Glomerular endothelial cell (primary cell): ENCODE measurements at regions not wholly inside any gene's neighbourhood (a gene's known extent, or its start where the extent isn't known, plus 50 kb on each side); places are given as distances from the start of the nearest gene placed in this dataset.
"Not testable (repeated sequence)": the region's sequence is repeated elsewhere in the genome, so short reads cannot be mapped to it uniquely, and the experiment has no call there.

Source experiments
- DNase-seq: peaks from one replicate; pipeline ENCODE4 v3.0.0-alpha.2; 2011; ENCODE audit warnings: low read depth, low spot score; ENCODE audit errors: extremely low read depth

- DNase-seq: not testable (repeated sequence)
These were observed 57.0 kb upstream of the NEUROD1 start for GRCh38 chr2:181737302-181737701.

- DNase-seq: no peak
These were observed 57.8 kb upstream of the NEUROD1 start for GRCh38 chr2:181738074-181738473.

- no peak for DNase-seq
These were observed 58.2 kb upstream of the NEUROD1 start for GRCh38 chr2:181738563-181738962.

GRCh38 chr2:181741756-181742155 is 61.4 kb upstream of the NEUROD1 start:
- DNase-seq: no peak

- no peak for DNase-seq
These were observed 62.0 kb upstream of the NEUROD1 start for GRCh38 chr2:181742361-181742760.

- DNase-seq: peak; percentile 68
These were observed 62.8 kb upstream of the NEUROD1 start for GRCh38 chr2:181742922-181743722.

GRCh38 chr2:181743723-181744031 is 63.4 kb upstream of the NEUROD1 start:
- DNase-seq: no peak

GRCh38 chr2:181745796-181746540 is 65.7 kb upstream of the NEUROD1 start:
- no peak for DNase-seq

- no peak for DNase-seq
These were observed 66.5 kb upstream of the NEUROD1 start for GRCh38 chr2:181746844-181747243.

GRCh38 chr2:181750305-181750704 is 70.0 kb upstream of the NEUROD1 start:
- no peak for DNase-seq

- DNase-seq: no peak
These were observed 71.1 kb upstream of the NEUROD1 start for GRCh38 chr2:181751266-181752030.

- DNase-seq: no peak
These were observed 72.0 kb upstream of the NEUROD1 start for GRCh38 chr2:181752301-181752700.

- DNase-seq: no peak
These were observed 73.4 kb upstream of the NEUROD1 start for GRCh38 chr2:181753686-181754085.

- DNase-seq: no peak
These were observed 73.8 kb upstream of the NEUROD1 start for GRCh38 chr2:181754105-181754504.

GRCh38 chr2:181755181-181755580 is 74.9 kb upstream of the NEUROD1 start:
- no peak for DNase-seq

GRCh38 chr2:181760521-181760920 is 80.2 kb upstream of the NEUROD1 start:
- DNase-seq: no peak

GRCh38 chr2:181761175-181761574 is 80.9 kb upstream of the NEUROD1 start:
- no peak for DNase-seq

GRCh38 chr2:181762000-181762399 is 81.7 kb upstream of the NEUROD1 start:
- no peak for DNase-seq

GRCh38 chr2:181762848-181763247 is 82.5 kb upstream of the NEUROD1 start:
- DNase-seq: no peak

- no peak for DNase-seq
These were observed 83.1 kb upstream of the NEUROD1 start for GRCh38 chr2:181763423-181763822.

- DNase-seq: no peak
These were observed 84.0 kb upstream of the NEUROD1 start for GRCh38 chr2:181764095-181764963.
